NCI-H1092 (cell line): ENCODE measurements at regions not wholly inside any gene's neighbourhood (a gene's known extent, or its start where the extent isn't known, plus 50 kb on each side); places are given as distances from the start of the nearest gene placed in this dataset.

Experiments
- DNase-seq: peaks from one replicate; lab custom pipeline; 2025; lab: John Stamatoyannopoulos, UW

DNA sequence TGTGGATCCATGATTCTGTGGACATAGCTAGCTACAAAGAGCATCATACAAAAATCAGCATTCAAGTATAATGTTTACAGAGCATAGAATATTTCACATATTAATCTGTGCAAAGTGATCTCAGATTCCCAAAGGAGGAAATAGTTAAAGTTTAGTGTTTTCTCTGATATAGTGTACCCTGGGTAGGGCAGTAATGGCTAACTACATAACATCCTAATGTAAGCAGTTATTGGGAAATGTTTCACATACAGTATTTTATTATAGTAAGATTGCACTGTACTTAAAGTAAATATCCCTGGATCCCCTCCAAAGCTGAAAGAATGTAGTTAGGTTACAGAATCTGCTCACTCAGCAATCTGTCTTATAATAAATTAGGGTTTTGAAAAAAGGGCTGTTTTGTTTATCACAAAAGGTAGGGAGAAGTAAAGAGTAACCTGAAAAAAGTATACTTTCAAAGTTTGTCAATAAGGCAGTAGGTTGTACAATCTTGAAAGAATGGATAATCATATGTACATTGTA lies 52.5 kb upstream of the SMARCA2 start:
- DNase-seq, result no peak

DNA sequence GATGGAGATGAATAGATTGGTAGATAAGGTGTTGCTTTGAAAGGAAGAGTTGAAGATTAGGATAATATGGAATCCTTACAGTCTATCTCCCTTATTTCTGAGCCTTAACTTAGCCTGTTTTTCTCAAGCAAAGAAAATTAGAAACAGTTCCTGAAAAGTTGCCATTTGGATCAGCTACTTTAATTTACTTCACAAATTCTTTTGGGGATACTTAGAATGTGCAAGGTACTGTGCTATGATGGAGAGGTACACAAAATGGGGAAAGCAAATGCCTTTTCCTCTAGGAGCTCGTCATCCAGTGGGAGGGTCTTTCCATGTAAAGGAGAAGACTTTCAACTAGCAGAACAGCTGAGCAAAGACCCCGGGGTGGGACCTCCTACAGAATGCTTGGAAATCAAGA lies 51.1 kb upstream of the SMARCA2 start:
- DNase-seq, result no peak
